KG1 (cell line): ENCODE measurements at regions not wholly inside any gene's neighbourhood (a gene's known extent, or its start where the extent isn't known, plus 50 kb on each side); places are given as distances from the start of the nearest gene placed in this dataset.
"Not testable (repeated sequence)": the region's sequence is repeated elsewhere in the genome, so short reads cannot be mapped to it uniquely, and the experiment has no call there.

Experiments used
- DNase-seq: peaks from one replicate; lab custom pipeline; 2025; lab: John Stamatoyannopoulos, UW

DNA sequence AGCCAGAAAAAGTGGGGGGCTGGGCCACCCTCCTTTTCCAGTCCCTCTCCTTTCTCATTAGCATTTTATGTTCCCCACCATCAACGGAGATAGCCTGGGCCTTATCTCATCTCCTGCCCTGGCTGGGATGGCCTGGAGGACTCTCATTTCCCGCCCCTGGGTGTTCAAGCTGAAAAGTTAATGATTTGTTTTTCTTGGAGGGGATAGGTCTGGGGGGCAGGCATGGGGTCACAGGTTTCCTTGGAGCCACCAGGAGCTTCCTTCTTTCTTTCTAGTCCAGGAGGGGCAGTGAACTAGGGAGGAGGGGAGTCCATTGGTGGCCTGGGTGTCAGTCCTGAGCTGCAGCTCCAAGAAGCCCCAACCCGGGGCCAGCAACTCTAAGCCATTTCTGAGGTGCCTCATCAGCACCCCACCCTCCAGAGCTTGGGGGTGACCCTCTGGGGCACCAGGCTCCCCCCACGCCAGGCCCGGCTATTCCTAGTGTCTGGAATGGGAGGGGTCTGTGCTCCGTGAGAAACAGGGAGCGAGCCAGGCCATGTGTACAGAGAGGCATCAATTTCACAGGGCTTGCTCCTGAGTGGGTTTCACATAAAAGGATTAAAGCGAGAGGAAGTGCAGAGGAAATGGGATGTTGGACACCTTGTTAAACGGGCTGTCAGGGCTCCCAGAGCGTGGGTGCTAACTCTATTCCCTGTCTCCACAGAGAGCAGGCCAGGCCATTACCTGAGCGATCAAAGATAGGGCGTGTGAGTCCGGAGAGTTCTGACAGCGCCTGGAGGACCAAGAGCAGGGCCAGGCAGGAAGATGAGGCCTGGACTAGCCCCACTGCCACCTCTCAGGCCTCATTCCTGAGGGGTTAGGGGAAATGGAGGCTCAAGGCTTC, 90.6 kb upstream of the LHX1 start:
- DNase-seq: no peak

DNA sequence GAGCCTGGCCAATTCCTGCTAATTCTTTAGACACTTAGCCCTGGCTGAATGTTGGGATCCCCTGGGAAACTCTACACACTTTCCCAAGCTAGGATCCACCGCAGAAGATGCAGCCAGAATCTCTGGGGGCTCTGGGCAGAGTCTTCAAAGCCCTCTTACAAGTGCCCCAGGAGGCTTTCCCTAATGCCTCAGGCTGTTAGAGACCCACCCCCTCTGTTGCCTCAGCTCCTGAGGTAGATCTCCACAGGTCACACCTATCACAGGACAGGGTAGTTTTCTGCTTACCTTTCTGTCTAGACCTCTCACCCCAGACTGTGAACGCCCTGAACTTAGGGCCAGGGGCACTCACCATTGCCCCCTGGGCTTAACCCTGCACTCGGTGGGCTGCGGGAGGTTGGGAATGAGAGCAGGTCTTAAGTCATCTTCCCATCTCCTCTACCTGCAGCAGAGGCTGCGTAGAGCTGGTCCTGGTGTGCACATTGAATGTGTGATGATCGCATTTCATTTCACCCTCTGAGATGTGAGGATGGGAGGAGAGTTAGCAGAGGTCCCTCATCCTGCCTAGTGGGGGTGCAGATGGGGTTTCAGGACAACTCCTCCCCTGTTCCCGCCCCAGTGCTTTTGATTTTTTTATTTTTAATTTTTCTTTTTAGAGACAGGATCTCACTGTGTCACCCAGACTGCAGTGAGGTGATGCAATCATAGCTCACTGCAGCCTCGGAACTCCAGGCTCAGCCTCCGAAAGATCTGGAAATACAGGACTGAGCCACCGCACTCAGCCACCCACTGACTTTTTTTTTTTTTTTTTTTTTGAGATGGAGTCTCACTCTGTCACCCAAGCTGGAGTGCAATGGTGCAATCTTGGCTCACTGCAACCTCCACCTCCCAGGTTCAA, 89.0 kb upstream of the LHX1 start:
- DNase-seq: no peak

DNA sequence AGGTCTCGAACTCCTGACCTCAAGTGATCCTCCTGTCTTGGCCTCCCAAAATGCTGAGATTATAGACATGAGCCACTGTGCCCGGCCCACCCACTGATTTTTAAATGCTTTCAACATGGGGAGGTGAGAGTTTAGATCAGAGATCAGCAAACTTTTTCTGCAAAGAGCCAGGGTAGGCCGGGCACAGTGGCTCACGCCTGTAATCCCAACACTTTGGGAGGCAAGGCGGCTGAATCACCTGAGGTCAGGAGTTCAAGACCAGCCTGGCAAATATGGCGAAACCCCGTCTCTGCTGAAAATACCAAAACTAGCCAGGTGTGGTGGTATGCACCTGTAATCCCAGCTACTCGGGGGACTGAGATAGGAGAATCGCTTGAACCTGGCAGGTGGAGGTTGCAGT, 88.3 kb upstream of the LHX1 start:
- not testable (repeated sequence) for DNase-seq

DNA sequence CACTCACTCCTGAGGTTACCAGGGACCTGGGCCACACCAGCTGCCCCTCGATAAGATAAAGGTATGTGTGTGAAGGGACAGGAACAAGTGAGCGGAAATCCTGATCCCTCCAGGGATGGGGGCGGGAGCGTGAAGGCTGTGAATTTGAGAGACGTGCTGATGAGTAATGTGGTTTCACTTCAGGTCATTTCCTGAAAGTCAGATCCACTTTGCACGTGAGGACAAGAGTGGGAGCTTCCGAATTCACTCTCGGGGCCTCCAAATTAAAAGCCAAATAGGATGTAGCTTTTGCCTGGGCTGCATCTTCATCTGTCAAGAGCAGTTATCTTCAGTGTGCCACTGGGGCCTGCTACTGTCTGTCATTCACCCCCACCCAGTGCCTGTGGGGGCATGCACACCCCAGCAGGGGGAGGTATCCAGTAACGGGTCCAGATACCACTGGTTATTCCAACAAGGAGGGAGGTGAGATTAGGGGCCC, 87.4 kb upstream of the LHX1 start:
- DNase-seq: no peak

DNA sequence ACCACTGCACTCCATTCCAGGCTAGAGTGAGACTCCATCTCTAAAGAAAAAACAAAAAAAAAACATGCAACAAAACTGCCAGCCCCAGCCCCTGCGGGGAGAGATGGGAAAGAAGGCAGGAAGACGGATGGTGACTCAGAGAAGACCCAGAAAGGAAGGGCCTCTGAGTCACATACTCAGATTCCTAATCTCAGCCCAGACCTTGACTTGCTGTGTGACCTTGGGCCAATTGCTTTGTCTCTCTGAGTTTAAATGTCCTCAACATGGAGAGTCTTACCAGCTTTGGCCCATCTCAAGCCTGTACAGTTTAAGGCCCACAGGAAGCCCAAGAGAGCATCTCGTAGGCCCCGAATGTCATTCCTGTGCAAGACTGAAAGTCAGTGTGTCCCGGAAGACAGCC, 86.5 kb upstream of the LHX1 start:
- DNase-seq: no peak

DNA sequence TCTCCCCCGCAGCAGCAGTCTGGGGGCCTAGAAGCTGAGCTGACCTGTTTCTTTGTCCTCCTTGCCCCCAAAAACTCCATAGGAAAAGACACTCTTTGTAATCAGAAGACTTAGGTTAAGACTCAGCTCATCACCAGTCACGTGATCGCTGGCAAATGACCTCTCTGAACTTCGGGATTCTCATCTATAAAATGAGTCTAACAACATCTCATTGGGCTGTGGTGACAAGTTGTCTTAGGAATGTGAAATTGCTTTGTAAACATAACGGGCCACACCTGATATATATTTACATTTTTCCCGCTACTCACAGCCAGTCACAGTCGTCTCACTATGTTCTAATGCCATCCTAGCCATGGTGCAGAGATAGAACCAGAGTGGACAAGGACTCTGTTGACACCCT, 86.0 kb upstream of the LHX1 start:
- no peak for DNase-seq

DNA sequence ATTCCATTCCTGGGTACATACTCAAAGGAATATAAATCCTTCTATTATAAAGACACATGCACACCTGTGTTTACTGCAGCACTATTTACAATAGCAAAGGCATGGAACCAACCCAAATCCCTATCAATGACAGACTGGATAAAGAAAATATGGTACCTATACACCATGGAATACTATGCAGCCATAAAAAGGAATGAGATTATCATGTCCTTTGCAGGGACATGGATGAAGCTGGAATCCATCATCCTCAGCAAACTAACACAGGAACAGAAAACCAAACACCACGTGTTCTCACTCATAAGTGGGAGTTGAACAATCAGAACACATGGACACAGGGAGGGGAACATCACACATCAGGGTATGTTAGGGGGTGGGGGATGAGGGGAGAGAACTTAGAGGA, 84.8 kb upstream of the LHX1 start:
- not testable (repeated sequence) for DNase-seq

DNA sequence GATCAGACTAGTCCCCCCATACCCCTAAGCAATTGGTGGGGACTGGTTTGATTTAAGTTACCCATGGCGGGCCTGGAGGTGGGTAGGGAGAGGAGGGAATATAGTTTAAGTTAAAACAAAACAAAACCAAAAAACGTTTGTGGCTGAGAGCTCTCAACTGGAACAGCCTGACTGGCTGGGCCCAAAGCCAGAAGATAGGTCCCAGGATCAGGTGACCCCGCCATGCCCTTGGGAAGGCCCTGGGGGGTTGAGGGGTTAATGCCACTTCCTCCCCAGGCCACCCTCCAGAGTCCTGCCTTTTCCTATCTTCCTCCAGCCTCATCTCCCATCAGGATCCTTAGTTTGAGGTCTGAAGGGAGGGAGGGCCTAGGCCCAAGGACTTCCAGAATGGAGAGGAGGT, 82.3 kb upstream of the LHX1 start:
- DNase-seq: no peak

DNA sequence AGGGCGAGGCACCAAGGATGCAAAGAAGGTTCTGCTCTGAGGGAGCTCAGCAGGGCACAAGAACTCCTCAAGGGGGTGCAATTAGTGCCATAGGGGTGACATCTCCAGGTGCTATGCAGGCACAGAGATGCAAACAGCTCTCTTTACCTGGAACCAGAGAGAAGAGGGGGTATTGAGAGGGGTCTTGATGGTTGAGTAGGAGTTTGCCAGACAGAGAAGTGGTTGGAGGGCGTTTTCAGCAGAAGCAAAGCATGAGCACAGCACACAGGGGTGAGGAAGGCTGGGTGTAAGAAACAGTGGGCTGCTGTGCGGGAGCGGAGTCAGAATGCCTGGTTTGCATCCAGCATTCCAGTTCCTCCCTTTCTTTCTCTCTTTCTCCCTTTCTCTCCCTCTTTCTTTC, 81.8 kb upstream of the LHX1 start:
- no peak for DNase-seq

DNA sequence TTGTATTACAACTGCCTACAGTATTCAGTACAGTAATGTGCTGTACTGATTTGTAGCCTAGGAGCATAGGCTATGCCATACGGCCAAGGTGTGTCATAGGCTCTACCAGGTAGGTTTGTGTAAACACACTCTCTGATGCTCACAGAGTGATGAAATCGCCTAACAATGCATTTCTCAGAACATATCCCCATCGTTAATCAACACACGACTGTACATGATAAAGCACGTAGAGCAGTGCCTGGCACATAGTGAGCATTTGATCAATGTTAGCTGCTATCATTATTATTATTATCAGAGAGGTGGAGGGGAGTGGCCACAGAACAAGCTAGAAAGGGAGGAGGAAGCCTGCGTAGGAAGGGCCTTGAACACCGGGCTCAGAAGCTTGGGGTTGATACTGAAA, 81.1 kb upstream of the LHX1 start:
- no peak for DNase-seq

DNA sequence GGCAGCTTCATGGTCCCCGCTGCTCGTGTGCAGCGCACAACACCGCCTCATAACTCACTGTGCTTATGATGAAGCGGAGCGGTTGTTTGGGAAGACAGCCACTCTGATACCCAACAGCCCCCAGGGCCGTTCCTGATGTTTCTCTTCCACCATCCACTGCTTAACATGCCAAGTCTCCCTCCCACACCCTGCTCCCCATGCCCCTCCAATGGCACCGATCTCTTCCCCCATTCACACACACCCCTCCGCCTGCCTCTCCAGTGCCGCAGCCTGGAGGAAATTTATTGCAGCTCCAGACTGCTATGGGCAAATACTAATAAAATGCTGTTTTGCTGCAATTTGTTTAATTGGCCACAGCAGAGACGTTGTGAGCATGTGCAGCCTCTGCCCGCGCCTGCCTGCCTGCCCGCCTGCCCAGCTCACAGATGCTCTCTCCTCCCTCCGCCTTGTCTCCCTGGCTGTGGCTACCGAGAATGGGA, 80.3 kb upstream of the LHX1 start:
- no peak for DNase-seq

DNA sequence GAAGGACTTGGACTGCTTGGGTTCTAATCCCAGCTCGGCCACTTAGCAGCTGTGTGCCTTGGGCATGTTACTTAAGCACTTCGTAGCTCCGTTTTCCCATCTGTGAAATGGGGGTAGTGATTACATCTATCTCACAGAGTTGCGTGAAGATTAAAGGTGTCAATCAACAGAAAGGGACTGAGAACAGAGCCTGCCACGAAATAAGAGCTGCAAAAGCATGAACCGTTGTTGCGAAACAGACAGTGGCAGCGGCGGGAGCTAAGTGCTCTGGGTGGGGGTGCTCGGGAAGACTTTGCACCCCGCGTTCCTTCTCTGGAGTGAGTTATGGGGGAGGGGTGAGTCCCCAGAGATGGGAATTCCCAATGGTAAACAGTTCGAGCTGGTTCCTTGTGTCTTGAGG, 79.6 kb upstream of the LHX1 start:
- DNase-seq: no peak

DNA sequence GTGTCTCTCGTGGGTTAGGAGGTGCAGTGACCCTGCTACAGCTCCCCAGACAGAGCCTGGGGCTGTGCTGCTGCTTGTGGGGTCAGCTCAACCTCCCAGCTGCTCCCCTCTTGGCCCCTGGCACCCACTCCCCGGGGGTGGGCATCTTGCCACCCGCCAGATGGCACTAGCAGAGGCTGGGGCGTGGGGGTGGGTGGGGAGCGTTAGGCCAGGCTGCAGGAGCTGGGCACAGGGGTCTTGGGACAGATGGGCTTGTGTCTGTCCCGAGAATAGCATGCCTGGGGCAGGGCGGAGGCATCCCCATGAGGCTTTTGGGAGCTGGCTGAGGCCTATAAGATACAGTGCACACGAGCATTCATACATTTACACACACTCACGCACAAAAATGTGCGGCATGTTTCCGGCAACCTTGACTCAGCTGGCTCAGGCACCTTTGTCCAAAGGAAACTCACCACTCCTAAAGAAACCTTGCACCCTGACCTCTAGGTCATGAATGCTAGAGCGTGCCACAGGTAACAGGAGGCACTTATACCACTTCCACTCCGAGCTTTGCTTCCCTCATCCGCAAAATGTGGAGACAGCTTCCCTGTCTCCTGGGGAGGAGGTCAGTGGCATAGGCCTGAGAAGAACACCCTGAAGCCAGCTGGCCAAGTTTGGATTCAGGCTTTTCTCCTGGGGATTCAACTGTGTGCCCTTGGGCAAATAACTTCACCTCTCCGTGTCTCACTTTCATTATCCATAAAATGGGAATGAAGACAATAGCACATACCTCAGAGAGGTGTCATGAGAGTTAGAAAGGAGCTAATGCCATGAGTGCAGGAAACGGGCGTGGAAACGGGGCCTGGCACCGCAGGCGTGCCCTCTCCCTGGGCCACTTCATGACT, 78.9 kb upstream of the LHX1 start:
- DNase-seq: no peak

DNA sequence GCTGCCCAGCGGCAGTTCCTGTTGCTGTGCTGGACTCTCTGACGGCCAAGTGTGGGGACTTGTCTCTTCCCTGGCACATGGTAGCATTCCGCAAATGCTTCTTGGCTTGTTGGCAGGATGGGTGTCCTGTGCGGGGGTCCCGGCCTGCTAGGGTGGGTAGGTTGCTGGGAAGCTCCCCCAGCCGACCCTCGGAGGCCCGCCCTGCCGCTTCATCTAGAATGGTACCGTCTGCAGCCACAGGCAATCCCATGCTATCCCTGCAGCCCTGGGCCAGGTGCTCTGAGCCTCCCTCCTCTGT, 78.3 kb upstream of the LHX1 start:
- no peak for DNase-seq

DNA sequence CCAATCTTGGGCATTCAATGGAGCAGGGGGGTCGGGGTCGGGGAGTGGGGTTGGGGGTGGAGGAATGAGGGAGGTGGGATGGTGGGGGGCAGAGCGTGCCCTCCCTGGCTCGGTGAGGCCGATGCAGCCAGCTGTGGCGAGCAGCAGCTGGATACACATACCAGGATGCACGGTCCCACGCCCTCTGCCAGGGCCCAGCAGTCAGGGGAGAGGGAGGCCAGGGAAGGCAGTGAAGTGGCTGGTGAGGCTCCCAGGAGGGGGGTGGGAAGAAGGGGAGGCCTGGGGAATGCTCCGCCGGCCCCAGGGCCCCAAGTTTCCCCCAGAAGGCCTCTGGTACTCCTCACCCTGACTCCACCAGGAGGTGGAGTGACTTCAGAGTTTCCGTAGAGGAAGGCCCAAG, 77.6 kb upstream of the LHX1 start:
- DNase-seq: no peak

DNA sequence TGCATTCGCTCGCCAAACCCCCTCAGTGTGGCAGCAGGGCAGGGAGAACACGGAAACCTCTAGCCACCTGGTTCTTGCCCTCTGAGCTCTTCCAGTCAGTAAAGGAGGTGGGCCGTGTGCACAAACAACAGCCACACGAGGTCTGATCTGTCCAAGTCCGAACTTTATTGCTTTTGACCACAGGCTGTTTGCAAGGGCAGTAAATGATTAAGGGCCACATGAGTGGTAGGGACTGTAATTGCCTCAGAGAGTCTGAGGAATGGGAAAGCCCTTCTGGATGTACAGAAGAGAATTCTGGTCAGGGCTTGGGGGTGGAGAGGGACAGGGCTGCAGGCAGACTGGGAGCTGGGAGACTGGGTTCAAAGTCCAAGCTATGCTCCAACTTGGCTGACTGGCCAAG, 75.7 kb upstream of the LHX1 start:
- DNase-seq: no peak

DNA sequence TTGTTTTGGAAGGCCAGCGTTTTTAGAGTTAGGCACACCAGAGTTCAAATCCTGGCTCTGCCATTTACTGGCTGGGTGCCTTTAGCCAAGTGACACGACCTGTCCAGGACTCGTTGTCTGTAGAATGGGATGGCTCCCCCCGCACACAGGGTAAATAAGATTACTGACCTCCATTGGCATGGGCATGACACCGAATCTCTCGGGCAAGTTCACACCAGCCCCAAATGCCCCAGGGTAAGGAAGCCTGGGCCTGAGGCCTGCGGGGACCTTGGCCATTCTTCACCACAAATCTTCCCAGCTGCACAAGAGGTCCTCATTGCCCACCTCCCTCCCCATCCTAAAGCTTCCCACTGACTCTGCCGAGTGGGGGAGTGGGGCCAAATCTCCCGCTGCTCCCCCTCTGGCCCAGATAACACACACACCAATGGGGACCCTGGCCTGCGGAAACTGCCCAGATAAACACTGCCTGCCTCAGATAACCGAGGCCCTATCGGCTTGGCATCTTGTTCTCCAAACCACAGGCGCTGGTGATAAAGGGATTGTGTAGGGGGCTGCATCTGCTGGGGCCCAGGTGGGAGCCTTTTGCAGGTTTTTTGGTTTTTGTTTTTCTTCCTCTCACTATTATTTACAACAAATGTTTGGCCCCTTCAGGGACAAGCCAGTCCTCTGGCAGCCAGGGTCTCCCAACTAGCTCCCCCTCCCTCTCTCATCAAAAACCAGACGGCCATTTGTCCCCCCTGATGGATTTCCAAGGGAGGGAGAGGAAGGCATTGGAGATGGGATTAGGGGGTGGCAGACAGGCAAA, 75.0 kb upstream of the LHX1 start:
- no peak for DNase-seq

DNA sequence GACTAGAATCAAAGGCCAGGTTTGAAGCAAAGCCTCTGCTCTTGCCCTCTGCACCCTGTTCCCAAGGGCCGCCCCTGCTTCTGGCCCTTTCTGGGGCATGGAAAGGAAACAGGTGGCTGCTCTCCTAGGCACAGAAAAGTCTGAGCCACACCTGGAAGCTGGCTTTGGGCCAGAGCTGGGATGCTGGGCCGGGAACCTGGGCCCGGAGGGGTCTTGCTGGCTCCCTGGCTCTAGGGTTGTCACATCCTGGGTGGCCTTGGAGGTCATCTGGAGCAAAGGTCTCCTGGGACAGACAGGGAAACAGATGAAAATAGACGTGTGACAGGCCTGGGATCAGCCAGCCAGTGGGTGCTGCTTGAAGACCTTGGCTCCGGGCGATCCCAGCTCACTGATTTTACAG, 74.1 kb upstream of the LHX1 start:
- no peak for DNase-seq

DNA sequence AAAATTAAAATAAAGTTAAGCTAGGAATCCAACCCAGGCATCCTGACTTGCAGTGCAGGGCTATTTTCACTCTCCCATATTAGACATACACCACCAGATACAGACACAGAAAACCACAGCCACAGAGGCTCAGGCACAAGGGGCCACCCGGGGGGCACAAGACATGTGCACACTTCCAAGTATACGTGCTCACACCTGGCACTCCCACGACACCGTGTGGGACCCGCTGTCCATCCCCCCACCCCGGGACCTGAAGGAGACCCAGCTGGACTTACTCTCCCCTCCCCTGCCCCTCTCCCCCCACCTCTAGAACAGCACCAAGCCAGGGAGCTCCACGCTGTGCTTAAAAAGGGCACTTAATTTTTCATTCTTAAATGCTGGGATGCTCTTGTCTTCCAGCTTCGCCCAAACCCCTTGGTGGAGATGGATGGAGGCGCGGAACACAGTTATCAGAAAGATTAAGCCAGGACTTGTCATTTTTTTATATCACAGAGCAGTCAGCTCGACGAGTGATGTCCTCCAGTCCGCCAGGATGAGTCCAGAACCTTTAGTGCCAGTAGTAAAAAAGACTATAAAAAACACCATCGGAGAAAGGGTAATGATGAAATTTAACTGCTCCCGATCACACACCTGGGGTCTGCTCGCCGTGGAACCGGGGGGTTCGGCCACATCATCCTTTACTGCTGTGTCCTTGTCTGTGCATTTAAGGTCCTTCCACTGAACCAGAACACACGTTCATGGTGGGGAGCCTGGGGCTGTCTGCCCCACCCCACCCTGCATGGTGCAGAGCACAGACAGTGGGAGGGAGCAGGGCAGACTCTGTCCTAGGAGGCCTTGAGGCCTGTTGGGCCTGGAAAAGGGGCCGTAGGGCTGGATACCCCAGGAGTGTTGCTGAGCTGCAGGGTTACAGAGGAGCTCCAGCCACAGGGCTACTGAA, 73.3 kb upstream of the LHX1 start:
- no peak for DNase-seq

DNA sequence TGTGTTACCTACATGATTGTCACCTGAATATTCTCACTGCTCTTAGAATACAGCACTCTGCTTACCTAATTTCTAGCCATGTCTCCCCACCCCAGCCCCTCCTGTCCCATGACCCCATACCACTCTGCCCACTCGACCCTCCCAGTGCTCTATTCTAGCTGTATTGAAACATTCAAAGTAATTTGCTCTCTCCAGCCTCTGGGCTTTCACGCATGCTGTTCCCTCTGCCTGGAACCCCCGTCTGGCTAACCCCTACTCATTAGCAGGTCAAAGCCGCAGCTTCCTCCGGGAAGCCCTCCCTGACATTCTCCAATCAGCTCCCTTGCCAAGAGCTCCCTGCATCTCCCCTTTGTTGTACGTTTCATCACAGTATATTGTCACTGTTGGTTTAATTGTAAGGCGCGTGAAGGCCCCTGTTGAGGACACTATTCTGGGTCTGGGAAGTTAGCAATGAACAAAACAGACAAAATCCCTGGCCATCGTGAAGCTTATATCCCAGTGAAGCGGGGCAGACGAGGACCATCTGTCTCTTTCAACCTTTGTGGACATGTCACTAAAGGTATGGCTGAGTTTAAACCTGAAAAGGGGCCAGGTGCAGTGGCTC, 72.3 kb upstream of the LHX1 start:
- no peak for DNase-seq
